ENCODE measurements at regions not wholly inside any gene's neighbourhood (a gene's known extent, or its start where the extent isn't known, plus 50 kb on each side); places are given as distances from the start of the nearest gene placed in this dataset.

DNA sequence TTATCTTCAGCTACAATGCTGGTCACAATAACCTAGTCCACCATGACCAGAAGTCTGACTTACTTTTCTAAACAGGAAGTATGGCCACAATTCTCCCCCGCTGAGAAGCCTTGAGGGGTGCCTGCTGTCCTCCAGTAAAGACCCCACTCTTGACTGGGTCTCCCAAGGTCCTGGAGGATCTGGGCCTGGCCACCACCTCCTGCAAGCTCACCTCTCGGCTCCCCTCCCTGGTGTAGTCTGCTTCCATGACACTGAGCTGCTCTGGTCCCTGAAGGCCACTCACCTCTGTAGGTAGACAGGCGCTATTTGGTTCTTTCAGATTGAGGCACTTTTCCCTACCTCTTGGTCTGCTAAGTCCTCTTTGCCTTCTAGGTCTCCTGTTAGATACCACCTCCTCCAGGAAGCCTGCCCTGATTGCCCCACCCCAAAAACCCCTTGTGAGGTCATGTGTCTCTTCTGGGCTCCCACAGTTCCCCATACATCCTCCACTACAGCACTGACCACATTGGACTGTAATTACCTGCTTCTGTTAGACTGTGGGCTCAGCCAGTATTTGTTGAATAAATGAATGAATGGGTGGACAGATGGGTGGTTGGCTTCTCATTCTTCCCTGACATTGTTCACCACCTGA is 62.6 kb upstream of the IER5L start:
- DNase-seq (peak; percentile 2 to 19), ATAC-seq (no peak)

DNA sequence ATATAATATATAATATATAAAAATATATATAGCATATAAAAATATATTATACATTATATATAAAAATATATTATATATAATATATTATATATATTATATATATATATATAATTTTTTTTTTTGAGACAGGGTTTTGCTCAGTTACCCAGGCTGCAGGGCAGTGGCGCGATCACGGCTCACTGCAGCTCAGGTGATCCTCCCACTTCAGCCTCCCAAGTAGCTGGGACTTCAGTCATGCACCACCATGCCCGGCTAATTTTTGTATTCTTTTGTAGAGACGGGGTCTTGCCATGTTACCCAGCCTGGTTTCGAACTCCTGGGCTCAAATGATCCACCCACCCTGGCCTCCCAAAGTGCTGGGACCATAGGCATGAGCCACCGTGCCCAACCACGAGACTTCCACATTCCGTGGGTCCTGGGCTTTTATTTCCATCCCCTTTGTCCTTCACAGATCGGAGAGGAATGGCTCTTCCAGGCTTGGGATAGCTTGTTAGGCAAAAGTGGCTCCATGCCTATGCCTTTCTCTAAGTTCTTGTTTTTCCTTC is 62.0 kb upstream of the IER5L start:
- H3K4me3 ChIP-seq, result no peak overlapping the region
- DNase-seq, result peak; percentile 4 to 26
- TF ChIP-seq, protein P1, sequence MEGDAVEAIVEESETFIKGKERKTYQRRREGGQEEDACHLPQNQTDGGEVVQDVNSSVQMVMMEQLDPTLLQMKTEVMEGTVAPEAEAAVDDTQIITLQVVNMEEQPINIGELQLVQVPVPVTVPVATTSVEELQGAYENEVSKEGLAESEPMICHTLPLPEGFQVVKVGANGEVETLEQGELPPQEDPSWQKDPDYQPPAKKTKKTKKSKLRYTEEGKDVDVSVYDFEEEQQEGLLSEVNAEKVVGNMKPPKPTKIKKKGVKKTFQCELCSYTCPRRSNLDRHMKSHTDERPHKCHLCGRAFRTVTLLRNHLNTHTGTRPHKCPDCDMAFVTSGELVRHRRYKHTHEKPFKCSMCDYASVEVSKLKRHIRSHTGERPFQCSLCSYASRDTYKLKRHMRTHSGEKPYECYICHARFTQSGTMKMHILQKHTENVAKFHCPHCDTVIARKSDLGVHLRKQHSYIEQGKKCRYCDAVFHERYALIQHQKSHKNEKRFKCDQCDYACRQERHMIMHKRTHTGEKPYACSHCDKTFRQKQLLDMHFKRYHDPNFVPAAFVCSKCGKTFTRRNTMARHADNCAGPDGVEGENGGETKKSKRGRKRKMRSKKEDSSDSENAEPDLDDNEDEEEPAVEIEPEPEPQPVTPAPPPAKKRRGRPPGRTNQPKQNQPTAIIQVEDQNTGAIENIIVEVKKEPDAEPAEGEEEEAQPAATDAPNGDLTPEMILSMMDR (IDR thresholded peaks at IDR 0.05), result no peak
- no peak for ATAC-seq
- H3K36me3 ChIP-seq (ENCODE audit: insufficient read depth in 1 of 2, low read depth in 1 of 2), result no peaks in the 10 kb centered on the region
- H3K9me3 ChIP-seq, result no peaks in the 10 kb centered on the region
- H3K27me3 ChIP-seq (ENCODE audit: insufficient read depth in 3 of 3, low read length in 2 of 3), result peaks cover 0 to 2% (median 0%) of the 10 kb centered on the region in 3 donors
- 76 to 84% (median 82%) methylated on average over 10 of the region's 10 CpGs for WGBS, 3 donors
- intact Hi-C loops (cut with DNase I), result loop anchor here in 1 of 2 donors (5.0 kb wide), 1 partner anchor 42 kb away; no protein-coding TSS in a partner anchor
- H3K27ac ChIP-seq, result no peak overlapping the region
- no peaks in the 10 kb centered on the region for H3K4me1 ChIP-seq

More for the DNA sequence above, 62.6 kb upstream of the IER5L start:
- intact Hi-C loops (cut with DNase I), result loop anchor here in 1 of 2 donors (5.0 kb wide), 1 partner anchor 42 kb away; no protein-coding TSS in a partner anchor
- WGBS, 3 donors, result 92 to 98% (median 94%) methylated on average over 3 of the region's 3 CpGs
- Histone ChIP-seq H3K9me3 (no peaks in the 10 kb centered on the region), H3K27ac (no peak overlapping the region), H3K4me1 (no peaks in the 10 kb centered on the region), H3K36me3 (ENCODE audit: insufficient read depth in 1 of 2, low read depth in 1 of 2) (no peaks in the 10 kb centered on the region), H3K27me3 (ENCODE audit: insufficient read depth in 3 of 3, low read length in 2 of 3) (peaks cover 0 to 2% (median 0%) of the 10 kb centered on the region in 3 donors), H3K4me3 (no peak overlapping the region)
- TF ChIP-seq, protein P1 (IDR thresholded peaks at IDR 0.05), result no peak

DNA sequence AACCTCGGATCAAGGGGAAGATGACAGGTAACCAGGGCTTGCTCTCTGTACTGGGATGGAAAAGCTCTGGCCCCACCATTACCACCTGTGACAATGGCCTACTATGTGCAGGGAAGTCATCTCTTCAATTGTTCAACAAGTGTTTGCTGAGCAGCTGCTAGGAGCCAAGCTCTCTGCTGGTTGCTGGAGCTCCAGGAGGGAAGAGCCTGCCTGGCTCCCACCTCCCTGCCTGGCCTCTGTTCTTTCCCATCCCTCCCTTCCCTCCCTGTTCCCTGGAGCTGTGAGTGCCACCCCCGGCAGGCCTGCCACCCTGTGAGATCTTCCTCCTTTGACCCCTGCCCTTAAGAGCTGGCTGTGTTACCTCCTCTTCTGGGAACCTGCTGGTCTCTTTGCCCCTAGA is 59.7 kb upstream of the IER5L start:
- no peaks in the 10 kb centered on the region for H3K4me1 ChIP-seq
- intact Hi-C loops (cut with DNase I), result no loop called here
- no peak overlapping the region for H3K27ac ChIP-seq
- H3K9me3 ChIP-seq, result no peaks in the 10 kb centered on the region
- ATAC-seq, result no peak
- DNase-seq, result peak; percentile 1 to 11
- no peak overlapping the region for H3K4me3 ChIP-seq
- H3K36me3 ChIP-seq (ENCODE audit: insufficient read depth in 1 of 2, low read depth in 1 of 2), result no peaks in the 10 kb centered on the region
- WGBS, 3 donors, result 50 to 86% (median 71%) methylated on average over 2 of the region's 2 CpGs
- peaks cover 0 to 2% (median 0%) of the 10 kb centered on the region in 3 donors for H3K27me3 ChIP-seq (ENCODE audit: insufficient read depth in 3 of 3, low read length in 2 of 3)
- TF ChIP-seq, protein P1 (IDR thresholded peaks at IDR 0.05), result no peak

DNA sequence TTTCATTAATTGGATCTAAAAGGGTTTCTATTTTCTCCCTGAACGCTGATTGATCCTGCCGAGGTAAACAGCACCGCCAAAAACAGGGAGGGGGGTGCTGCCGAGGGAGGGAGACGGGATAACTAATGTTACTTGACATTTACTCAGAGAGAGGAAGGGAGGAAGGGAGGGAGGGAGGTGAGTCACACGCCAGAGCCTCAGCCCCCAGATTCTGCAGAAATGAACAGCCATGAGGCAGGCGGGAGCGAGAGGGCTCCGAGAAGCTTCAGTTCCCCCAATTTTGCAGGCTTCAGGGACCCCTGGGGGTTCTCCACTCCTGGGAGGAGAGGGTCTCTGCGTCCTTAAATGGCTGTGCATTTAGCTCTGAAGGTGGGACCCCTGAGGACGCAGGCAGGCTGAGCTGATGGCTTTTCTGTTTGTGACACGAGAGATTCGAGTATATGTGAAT is 59.1 kb upstream of the IER5L start:
- DNase-seq (peak; percentile 23 to 30), ATAC-seq (no peak)
- WGBS, 3 donors, result 38 to 44% (median 40%) methylated on average over 13 of the region's 13 CpGs

More for the DNA sequence above, 59.1 kb upstream of the IER5L start:
- H3K4me1 ChIP-seq, result no peaks in the 10 kb centered on the region
- intact Hi-C loops (cut with DNase I), result no loop called here
- TF ChIP-seq, protein P1 (IDR thresholded peaks at IDR 0.05), result no peak
- no peak overlapping the region for H3K4me3 ChIP-seq
- no peaks in the 10 kb centered on the region for H3K9me3 ChIP-seq
- peaks cover 0 to 2% (median 0%) of the 10 kb centered on the region in 3 donors for H3K27me3 ChIP-seq (ENCODE audit: insufficient read depth in 3 of 3, low read length in 2 of 3)
- no peak overlapping the region for H3K27ac ChIP-seq
- no peaks in the 10 kb centered on the region for H3K36me3 ChIP-seq (ENCODE audit: insufficient read depth in 1 of 2, low read depth in 1 of 2)

Data from psoas muscle (tissue), 7 donors.